Heart right ventricle (tissue), 16 donors: ENCODE measurements at regions not wholly inside any gene's neighbourhood (a gene's known extent, or its start where the extent isn't known, plus 50 kb on each side); places are given as distances from the start of the nearest gene placed in this dataset.

ENCODE experiments used
- ATAC-seq, 8 donors: fragments of 200-7000 bp; cut with Tn5 transposase; one replicate each; pipeline ENCODE4 v1.9.1; 2020; ENCODE audit warnings: mild to moderate bottlenecking in 8 of 8, moderate library complexity in 8 of 8, moderate number of reproducible peaks in 1 of 8
- DNase-seq, 2 donors: peaks; one replicate each; pipeline ENCODE4 v3.0.0-alpha.2; 2020
- H3K27ac ChIP-seq, 10 donors: fragments of 200-600 bp; sonication (generic) in 2 of 10; one replicate each; pipeline versions ENCODE4 v1.5.0 to v1.8.0; 2020 to 2022; ENCODE audit warnings: mild to moderate bottlenecking in 3 of 10
- H3K27me3 ChIP-seq, 7 donors: fragments of 200-600 bp; one replicate each; pipeline ENCODE4 v1.8.0; 2021 to 2022; ENCODE audit warnings: mild to moderate bottlenecking in 2 of 7
- H3K36me3 ChIP-seq, 9 donors: fragments of 200-600 bp; sonication (generic) in 1 of 9; one replicate each; pipeline versions ENCODE4 v1.5.0 to v1.8.0; 2020 to 2022; ENCODE audit warnings: mild to moderate bottlenecking in 2 of 9
- H3K4me1 ChIP-seq, 9 donors: fragments of 200-600 bp; sonication (generic) in 1 of 9; one replicate each; pipeline versions ENCODE4 v1.5.0 to v1.8.0; 2020 to 2022; ENCODE audit warnings: mild to moderate bottlenecking in 4 of 9
- H3K4me3 ChIP-seq, 10 donors: fragments of 200-600 bp; sonication (generic) in 2 of 10; one replicate each; pipeline versions ENCODE4 v1.5.0 to v1.8.0; 2020 to 2022; ENCODE audit warnings: mild to moderate bottlenecking in 7 of 10, moderate library complexity in 2 of 10
- H3K9me3 ChIP-seq, 11 donors: fragments of 200-600 bp in 10 of 11; sonication (generic) in 2 of 11; one replicate each; pipeline versions ENCODE4 v1.5.0 to v1.8.0; 2013 to 2022; ENCODE audit warnings: mild to moderate bottlenecking in 2 of 11, control low read depth in 1 of 11, moderate library complexity in 1 of 11
- CTCF ChIP-seq, 9 donors: fragments of 200-600 bp; sonication (generic) in 2 of 9; IDR thresholded peaks; one replicate each; pipeline versions ENCODE4 v1.5.0 to v1.8.0; 2021 to 2022; ENCODE audit warnings: antibody characterized with exemption in 9 of 9, mild to moderate bottlenecking in 5 of 9, moderate library complexity in 1 of 9
- WGBS, 2 donors: extraction: QIAGEN DNeasy Blood & Tissue Kit; methylation state at CpG; one replicate each; pipeline ENCODE4 v1.1.7; 2013; ENCODE audit warnings: inconsistent platforms in 1 of 2; 5-methylcytosine and 5-hydroxymethylcytosine counted together
- intact Hi-C, 10 donors: fragments of 100-400 bp; cut with DNase I; formaldehyde crosslinking; loops; one replicate each; pipeline versions ENCODE4 v1.11.1 to v1.14.2; 2022
- donor health status: Arrhythmogenic right ventricular cardiomyopathy.
- donor health status: ischemic (EF 13 %, LVEDD 7.1; RV severe dilation, severe dysfunction).
- donor health status: healthy with polysubstance abuse.
- donor health status: DM: no; HTN: yes; CAD: no.
- donor health status: DM: no; HTN: no; CAD: no.
- donor health status: ischemic (EF 25% LVEDD 6.9; RV normal size, moderate dysfunction).
- donor health status: ischemic (EF 25% LVEDD 5.7; RV mildly dilated, moderate dysfunction).
- donor health status: healthy.
- donor health status: DM: yes; HTN: yes; CAD: no.
- donor health status: Ischemic cardiomyopathy.
- donor health status: ischemic (EF 35%, LVEDD 5.7; RV mildly dilated, moderate dysfunction).
- donor health status: nonischemic (EF 11% LVEDD 7.7; RV severe dilation, severe dysfunction).
- donor health status: DM: yes; HTN: yes; CAD: no.
- donor health status: PGD.
- donor health status: ischemic (EF 29% LVEDD 5.4; RV normal size, mild dysfunction).
- donor health status: nonischemic (EF 23%, LVEDD 6.1; RV moderate dilation, normal function).

GRCh38 chr20:51898788-51899187 lies 96.5 kb upstream of the SALL4 start:
- intact Hi-C loops, result no loop called here

GRCh38 chr20:51894619-51895018 lies 92.3 kb upstream of the SALL4 start:
- H3K36me3 ChIP-seq, result no peaks in the 10 kb centered on the region
- intact Hi-C loops, result no loop called here
- no peak for DNase-seq
- H3K4me3 ChIP-seq, result no peak overlapping the region
- H3K9me3 ChIP-seq, result peaks cover 0 to 4% (median 0%) of the 10 kb centered on the region in 11 donors
- no peaks in the 10 kb centered on the region for H3K4me1 ChIP-seq
- no peak for TF ChIP-seq CTCF (IDR thresholded peaks at IDR 0.05)
- H3K27ac ChIP-seq, result no peak overlapping the region
- H3K27me3 ChIP-seq, result peaks cover 0 to 13% (median 6%) of the 10 kb centered on the region in 7 donors
- 64 to 74% methylated on average over 8 of the region's 8 CpGs for whole genome bisulfite sequencing, 2 donors
- no peak for ATAC-seq

More at GRCh38 chr20:51898788-51899187, 96.5 kb upstream of the SALL4 start:
- no peak for DNase-seq
- no peak overlapping the region for H3K4me3 ChIP-seq
- H3K27me3 ChIP-seq, result no peaks in the 10 kb centered on the region
- no peak for TF ChIP-seq CTCF (IDR thresholded peaks at IDR 0.05)
- H3K9me3 ChIP-seq, result peaks cover 0 to 4% (median 0%) of the 10 kb centered on the region in 11 donors
- no peaks in the 10 kb centered on the region for H3K4me1 ChIP-seq
- no peaks in the 10 kb centered on the region for H3K36me3 ChIP-seq
- WGBS, 2 donors, result 94 to 96% methylated on average over 6 of the region's 6 CpGs
- ATAC-seq, result no peak
- no peak overlapping the region for H3K27ac ChIP-seq

- no peaks in the 10 kb centered on the region for H3K36me3 ChIP-seq
- ATAC-seq (no peak), DNase-seq (no peak)
- H3K4me3 ChIP-seq, result no peak overlapping the region
- peaks cover 0 to 4% (median 0%) of the 10 kb centered on the region in 11 donors for H3K9me3 ChIP-seq
- TF ChIP-seq CTCF (IDR thresholded peaks at IDR 0.05), result no peak
- no peaks in the 10 kb centered on the region for H3K4me1 ChIP-seq
- H3K27me3 ChIP-seq, result peaks cover 0 to 13% (median 10%) of the 10 kb centered on the region in 7 donors
- H3K27ac ChIP-seq, result no peak overlapping the region
- intact Hi-C loops, result no loop called here
- WGBS, 2 donors, result 71 to 77% methylated on average over 6 of the region's 6 CpGs
These were observed 91.9 kb upstream of the SALL4 start for GRCh38 chr20:51894201-51894600.

GRCh38 chr20:51893723-51894122 lies 91.4 kb upstream of the SALL4 start:
- TF ChIP-seq CTCF (IDR thresholded peaks at IDR 0.05), result no peak
- Histone ChIP-seq H3K27me3 (peaks cover 0 to 13% (median 11%) of the 10 kb centered on the region in 7 donors), H3K9me3 (peaks cover 0 to under 1% (median 0%) of the 10 kb centered on the region in 11 donors), H3K36me3 (no peaks in the 10 kb centered on the region), H3K4me3 (no peak overlapping the region), H3K27ac (no peak overlapping the region), H3K4me1 (no peaks in the 10 kb centered on the region)
- DNase-seq, result no peak
- intact Hi-C loops, result no loop called here
- 77 to 89% methylated on average over 7 of the region's 7 CpGs for WGBS, 2 donors
- ATAC-seq, result no peak
